H9 (cell line): ENCODE measurements at regions not wholly inside any gene's neighbourhood (a gene's known extent, or its start where the extent isn't known, plus 50 kb on each side); places are given as distances from the start of the nearest gene placed in this dataset.

Experiments
- DNase-seq: peaks from one replicate; pipeline ENCODE4 v3.0.0-alpha.2; 2017
- H2AFZ ChIP-seq: one replicate; pipeline ENCODE4 v1.6.1; 2013; ENCODE audit warnings: mild to moderate bottlenecking, low read length, control low read depth, moderate library complexity
- H2AK5ac ChIP-seq: 2 replicates; pipeline ENCODE4 v1.6.1; 2013; ENCODE audit warnings: low read length, control low read depth, mixed read lengths; ENCODE audit not compliant: insufficient read length
- H2BK120ac ChIP-seq: one replicate; pipeline ENCODE4 v1.6.1; 2013; ENCODE audit warnings: low read depth, mild to moderate bottlenecking, low read length, control low read depth, inconsistent platforms; ENCODE audit not compliant: poor library complexity, severe bottlenecking
- H2BK12ac ChIP-seq: 2 replicates; pipeline ENCODE4 v1.6.1; 2013; ENCODE audit warnings: low read length, control low read depth, mixed read lengths, low read depth; ENCODE audit not compliant: insufficient read length
- H2BK15ac ChIP-seq: 2 replicates; pipeline ENCODE4 v1.6.1; 2013; ENCODE audit warnings: low read depth, low read length, control low read depth
- H2BK20ac ChIP-seq: one replicate; pipeline ENCODE4 v1.6.1; 2013; ENCODE audit warnings: low read depth, mild to moderate bottlenecking, low read length, control low read depth, inconsistent platforms; ENCODE audit not compliant: poor library complexity, severe bottlenecking
- H2BK5ac ChIP-seq: 2 replicates; pipeline ENCODE4 v1.6.1; 2013; ENCODE audit warnings: low read length, control low read depth, mixed read lengths; ENCODE audit not compliant: insufficient read length
- H3K14ac ChIP-seq: 2 replicates; pipeline ENCODE4 v1.6.1; 2013; ENCODE audit warnings: low read length, control low read depth; ENCODE audit not compliant: insufficient read depth
- H3K18ac ChIP-seq: 2 replicates; pipeline ENCODE4 v1.6.1; 2013; ENCODE audit warnings: low read depth, mild to moderate bottlenecking, mixed read lengths, low read length, control low read depth; ENCODE audit not compliant: insufficient read length
- H3K23ac ChIP-seq: 2 replicates; pipeline ENCODE4 v1.6.1; 2013; ENCODE audit warnings: low read length, control low read depth, mixed read lengths, low read depth; ENCODE audit not compliant: insufficient read length
- H3K23me2 ChIP-seq: 2 replicates; pipeline ENCODE4 v1.6.1; 2013; ENCODE audit warnings: low read depth, mild to moderate bottlenecking, mixed read lengths, low read length, control low read depth; ENCODE audit not compliant: insufficient read length, poor library complexity, severe bottlenecking
- H3K27ac ChIP-seq: 2 replicates; pipeline ENCODE4 v1.5.1; 2013; ENCODE audit warnings: low read length, control low read depth, mixed read lengths, low read depth; ENCODE audit not compliant: insufficient read length
- H3K27me3 ChIP-seq: 2 replicates; pipeline ENCODE4 v1.6.1; 2013; ENCODE audit warnings: low read length, control low read depth, inconsistent platforms; ENCODE audit not compliant: insufficient read depth
- H3K4ac ChIP-seq: 2 replicates; pipeline ENCODE4 v1.6.1; 2013; ENCODE audit warnings: low read depth, mild to moderate bottlenecking, control low read depth, inconsistent platforms, low read length, moderate library complexity
- H3K4me1 ChIP-seq: 2 replicates; pipeline ENCODE4 v1.6.1; 2013; ENCODE audit warnings: low read length, control low read depth, inconsistent platforms; ENCODE audit not compliant: insufficient read depth
- H3K4me2 ChIP-seq: 2 replicates; pipeline ENCODE4 v1.6.1; 2013; ENCODE audit warnings: low read length, control low read depth, mixed read lengths; ENCODE audit not compliant: insufficient read length, insufficient read depth
- H3K56ac ChIP-seq: 2 replicates; pipeline ENCODE4 v1.6.1; 2013; ENCODE audit warnings: low read depth, mild to moderate bottlenecking, mixed read lengths, low read length, control low read depth; ENCODE audit not compliant: insufficient read length
- H3K79me1 ChIP-seq: 2 replicates; pipeline ENCODE4 v1.6.1; 2013; ENCODE audit warnings: low read depth, mild to moderate bottlenecking, moderate library complexity, low read length, control low read depth, inconsistent platforms; ENCODE audit not compliant: insufficient read depth, poor library complexity, severe bottlenecking
- H3K79me2 ChIP-seq: 2 replicates; pipeline ENCODE4 v1.6.1; 2013; ENCODE audit warnings: low read length, control low read depth, inconsistent platforms; ENCODE audit not compliant: insufficient read depth
- H3K9ac ChIP-seq: 2 replicates; pipeline ENCODE4 v1.6.1; 2013; ENCODE audit warnings: low read length, control low read depth, mixed read lengths; ENCODE audit not compliant: insufficient read length; ENCODE audit errors: extremely low read depth
- H3K9me3 ChIP-seq: one replicate; pipeline ENCODE4 v1.6.1; 2013; ENCODE audit warnings: low read depth, low read length, inconsistent platforms; ENCODE audit not compliant: control insufficient read depth
- H3T11ph ChIP-seq: one replicate; pipeline ENCODE4 v1.6.1; 2013; ENCODE audit warnings: mild to moderate bottlenecking, low read length, control low read depth, inconsistent platforms
- H4K20me1 ChIP-seq: one replicate; pipeline ENCODE4 v1.6.1; 2013; ENCODE audit not compliant: control insufficient read depth, insufficient read length, insufficient read depth
- H4K5ac ChIP-seq: 2 replicates; pipeline ENCODE4 v1.6.1; 2013; ENCODE audit warnings: low read depth, mild to moderate bottlenecking, mixed read lengths, low read length, control low read depth; ENCODE audit not compliant: insufficient read length
- H4K8ac ChIP-seq: replicated peaks from 2 replicates; pipeline ENCODE4 v1.6.1; 2013; ENCODE audit warnings: low read length, control low read depth, mixed read lengths, low read depth; ENCODE audit not compliant: insufficient read length
- H4K91ac ChIP-seq: 2 replicates; pipeline ENCODE4 v1.6.1; 2013; ENCODE audit warnings: low read depth, mild to moderate bottlenecking, moderate library complexity, mixed read lengths, low read length, control low read depth; ENCODE audit not compliant: insufficient read length
- H3K27ac Mint-ChIP-seq, 3 experiments: 2 replicates in 2 of 3; 3 replicates in 1 of 3; pipeline ENCODE4 v1.8.0; 2020 to 2021; ENCODE audit warnings: mixed read lengths in 3 of 3, mild to moderate bottlenecking in 1 of 3, moderate library complexity in 1 of 3
- H3K27me3 Mint-ChIP-seq: 2 replicates; pipeline ENCODE4 v1.8.0; 2021; ENCODE audit warnings: low read depth, mild to moderate bottlenecking, moderate library complexity, mixed read lengths
- H3K36me3 Mint-ChIP-seq, 3 experiments: 2 replicates in 2 of 3; 3 replicates in 1 of 3; pipeline ENCODE4 v1.8.0; 2020 to 2021; ENCODE audit warnings: low read depth in 3 of 3, mixed read lengths in 3 of 3; ENCODE audit not compliant: insufficient read depth in 1 of 3
- H3K4me1 Mint-ChIP-seq, 2 experiments: 2 replicates each; pipeline ENCODE4 v1.8.0; 2020; ENCODE audit warnings: mixed read lengths in 2 of 2
- H3K4me3 Mint-ChIP-seq, 2 experiments: 2 replicates in 1 of 2; 3 replicates in 1 of 2; pipeline ENCODE4 v1.8.0; 2020 to 2021; ENCODE audit warnings: mild to moderate bottlenecking in 2 of 2, mixed read lengths in 2 of 2, moderate library complexity in 1 of 2
- H3K9me3 Mint-ChIP-seq, 2 experiments: 2 replicates in 1 of 2; 3 replicates in 1 of 2; pipeline ENCODE4 v1.8.0; 2020; ENCODE audit warnings: mild to moderate bottlenecking in 2 of 2, mixed read lengths in 2 of 2, moderate library complexity in 1 of 2
- CTCF ChIP-seq: fragments of 200-600 bp; sonication (generic); conservative IDR thresholded peaks from 3 replicates; pipeline ENCODE4 v1.8.0; 2021; ENCODE audit warnings: antibody characterized with exemption, mild to moderate bottlenecking
- WGBS: extraction: QIAGEN DNeasy Blood & Tissue Kit; methylation state at CpG from one replicate; pipeline ENCODE4 v1.1.7; 2013; ENCODE audit warnings: missing lambda C conversion rate, low lambda C conversion rate, mixed read lengths; ENCODE audit not compliant: insufficient read length; ENCODE audit errors: extremely low coverage; 5-methylcytosine and 5-hydroxymethylcytosine counted together

- no peak for TF ChIP-seq CTCF
- Histone ChIP-seq H2AK5ac (no peak overlapping the region), H3K79me2 (no peaks in the 10 kb centered on the region), H3K23me2 (no peaks in the 10 kb centered on the region), H4K20me1 (no peaks in the 10 kb centered on the region), H2BK15ac (no peak overlapping the region), H3K27ac (no peak overlapping the region), H4K8ac (no peak overlapping the region), H4K5ac (no peak overlapping the region), H3K4ac (no peak overlapping the region), H2BK12ac (no peak overlapping the region), H3K9ac (no peak overlapping the region), H3K18ac (no peak overlapping the region), H3K4me1 (no peaks in the 10 kb centered on the region), H2BK5ac (no peak overlapping the region), H3K79me1 (no peaks in the 10 kb centered on the region), H3K14ac (no peak overlapping the region), H3K56ac (no peak overlapping the region), H3K9me3 (no peaks in the 10 kb centered on the region), H4K91ac (no peak overlapping the region), H2BK20ac (no peak overlapping the region), H3K23ac (no peak overlapping the region), H2BK120ac (no peak overlapping the region), H3T11ph (no peak overlapping the region), H2AFZ (no peak overlapping the region), H3K4me2 (no peak overlapping the region), H3K27me3 (no peaks in the 10 kb centered on the region)
- no CpG with 5 or more reads among the region's 2 CpGs for WGBS
- DNase-seq = no peak
- Mint-ChIP-seq H3K36me3 (no peaks in the 10 kb centered on the region), H3K4me3 (no peak overlapping the region), H3K27me3 (no peaks in the 10 kb centered on the region; the same call in 1 of the 2 replicates), H3K27ac (no peak overlapping the region), H3K9me3 (no peaks in the 10 kb centered on the region), H3K4me1 (0 out of 4 replicates have a peak, but pooled peaks cover 0 to 2% of the 10 kb centered on the region in 2 experiments)
These were observed 52.6 kb upstream of the RBM15 start for GRCh38 chr1:110286564-110286963.
